Inferior parietal cortex (tissue), 1 donor: ENCODE measurements at regions not wholly inside any gene's neighbourhood (a gene's known extent, or its start where the extent isn't known, plus 50 kb on each side); places are given as distances from the start of the nearest gene placed in this dataset.
A peak's percentile ranks its signal among the peaks of the same experiment; 100 is the strongest.
"Not testable (repeated sequence)": the region's sequence is repeated elsewhere in the genome, so short reads cannot be mapped to it uniquely, and the experiment has no call there.

ENCODE experiments used
- DNase-seq: peaks from one replicate; pipeline ENCODE4 v3.0.0-alpha.2; 2016; ENCODE audit errors: extremely low spot score

GRCh38 chr2:239660390-239661230 lies 259.8 kb upstream of the HDAC4 start:
- DNase-seq: peak; percentile 17

- DNase-seq: no peak
Observed at GRCh38 chr2:239657992-239658391, 257.2 kb upstream of the HDAC4 start.

- DNase-seq: no peak
Observed at GRCh38 chr2:239657236-239657635, 256.4 kb upstream of the HDAC4 start.

GRCh38 chr2:239654266-239654665 lies 253.4 kb upstream of the HDAC4 start:
- DNase-seq: no peak

- no peak for DNase-seq
Observed at GRCh38 chr2:239651859-239652258, 251.0 kb upstream of the HDAC4 start.

- no peak for DNase-seq
Observed at GRCh38 chr2:239650674-239651073, 249.9 kb upstream of the HDAC4 start.

- no peak for DNase-seq
Observed at GRCh38 chr2:239649309-239649708, 248.5 kb upstream of the HDAC4 start.

GRCh38 chr2:239648607-239649006 lies 247.8 kb upstream of the HDAC4 start:
- DNase-seq: no peak

GRCh38 chr2:239647052-239647819 lies 246.4 kb upstream of the HDAC4 start:
- no peak for DNase-seq

- DNase-seq: no peak
Observed at GRCh38 chr2:239646184-239646583, 245.4 kb upstream of the HDAC4 start.

GRCh38 chr2:239644594-239644993 lies 243.8 kb upstream of the HDAC4 start:
- not testable (repeated sequence) for DNase-seq

GRCh38 chr2:239644011-239644410 lies 243.2 kb upstream of the HDAC4 start:
- no peak for DNase-seq

GRCh38 chr2:239642406-239643004 lies 241.7 kb upstream of the HDAC4 start:
- DNase-seq: no peak

- DNase-seq: not testable (repeated sequence)
Observed at GRCh38 chr2:239641904-239642303, 241.1 kb upstream of the HDAC4 start.

- no peak for DNase-seq
Observed at GRCh38 chr2:239640676-239641578, 240.1 kb upstream of the HDAC4 start.

GRCh38 chr2:239640210-239640609 lies 239.4 kb upstream of the HDAC4 start:
- no peak for DNase-seq

- no peak for DNase-seq
Observed at GRCh38 chr2:239639421-239640185, 238.8 kb upstream of the HDAC4 start.

- DNase-seq: no peak
Observed at GRCh38 chr2:239638376-239638775, 237.6 kb upstream of the HDAC4 start.

GRCh38 chr2:239636808-239637207 lies 236.0 kb upstream of the HDAC4 start:
- DNase-seq: no peak

- DNase-seq: no peak
Observed at GRCh38 chr2:239634769-239635168, 233.9 kb upstream of the HDAC4 start.
